NB4 (cell line): ENCODE measurements at regions not wholly inside any gene's neighbourhood (a gene's known extent, or its start where the extent isn't known, plus 50 kb on each side); places are given as distances from the start of the nearest gene placed in this dataset.

Experiments used
- DNase-seq: peaks from one replicate; pipeline ENCODE4 v3.0.0; 2010; ENCODE audit warnings: low read depth
- H3K4me3 ChIP-seq: one replicate; pipeline ENCODE4 v1.5.1; 2011; ENCODE audit warnings: mild to moderate bottlenecking, low read depth, low read length, moderate library complexity
- MYC ChIP-seq: IDR thresholded peaks from 2 replicates; pipeline ENCODE4 v1.6.1; 2011; ENCODE audit warnings: low read depth, low read length
- POLR2A ChIP-seq: IDR thresholded peaks from 2 replicates; pipeline ENCODE4 v1.6.1; 2011; ENCODE audit warnings: mild to moderate bottlenecking; ENCODE audit not compliant: insufficient read length; ENCODE audit errors: extremely low read depth
- TF ChIP-seq, protein P1 (sequence below): IDR thresholded peaks from one replicate; pipeline ENCODE4 v1.5.1; 2012; ENCODE audit warnings: low read depth, low read length
- TF ChIP-seq, protein P2 (sequence below): IDR thresholded peaks from 2 replicates; pipeline ENCODE4 v1.6.1; 2011; ENCODE audit warnings: low read depth, low read length

DNA sequence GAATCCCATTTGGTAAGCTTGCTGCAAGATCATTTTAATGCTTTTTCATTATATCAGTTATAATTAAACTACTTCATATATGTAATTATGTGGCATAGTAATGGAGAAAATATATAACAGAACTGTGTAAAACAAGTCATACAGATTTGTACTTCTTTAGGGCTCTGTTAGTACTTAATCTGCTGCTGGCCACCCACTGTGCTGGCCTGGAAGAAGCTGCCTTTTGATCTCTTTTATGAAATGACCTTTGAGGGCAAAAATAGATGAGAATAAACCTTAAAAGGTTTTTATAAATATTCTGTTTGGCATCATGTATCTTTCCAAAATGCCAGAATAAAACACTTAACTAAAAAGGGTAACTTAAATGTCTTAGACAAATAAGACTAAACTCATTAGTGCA lies 262.9 kb downstream of the ZIC1 start:
- no peak for DNase-seq
- TF ChIP-seq, protein P1, sequence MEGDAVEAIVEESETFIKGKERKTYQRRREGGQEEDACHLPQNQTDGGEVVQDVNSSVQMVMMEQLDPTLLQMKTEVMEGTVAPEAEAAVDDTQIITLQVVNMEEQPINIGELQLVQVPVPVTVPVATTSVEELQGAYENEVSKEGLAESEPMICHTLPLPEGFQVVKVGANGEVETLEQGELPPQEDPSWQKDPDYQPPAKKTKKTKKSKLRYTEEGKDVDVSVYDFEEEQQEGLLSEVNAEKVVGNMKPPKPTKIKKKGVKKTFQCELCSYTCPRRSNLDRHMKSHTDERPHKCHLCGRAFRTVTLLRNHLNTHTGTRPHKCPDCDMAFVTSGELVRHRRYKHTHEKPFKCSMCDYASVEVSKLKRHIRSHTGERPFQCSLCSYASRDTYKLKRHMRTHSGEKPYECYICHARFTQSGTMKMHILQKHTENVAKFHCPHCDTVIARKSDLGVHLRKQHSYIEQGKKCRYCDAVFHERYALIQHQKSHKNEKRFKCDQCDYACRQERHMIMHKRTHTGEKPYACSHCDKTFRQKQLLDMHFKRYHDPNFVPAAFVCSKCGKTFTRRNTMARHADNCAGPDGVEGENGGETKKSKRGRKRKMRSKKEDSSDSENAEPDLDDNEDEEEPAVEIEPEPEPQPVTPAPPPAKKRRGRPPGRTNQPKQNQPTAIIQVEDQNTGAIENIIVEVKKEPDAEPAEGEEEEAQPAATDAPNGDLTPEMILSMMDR: no peak
- H3K4me3 ChIP-seq: no peak overlapping the region

DNA sequence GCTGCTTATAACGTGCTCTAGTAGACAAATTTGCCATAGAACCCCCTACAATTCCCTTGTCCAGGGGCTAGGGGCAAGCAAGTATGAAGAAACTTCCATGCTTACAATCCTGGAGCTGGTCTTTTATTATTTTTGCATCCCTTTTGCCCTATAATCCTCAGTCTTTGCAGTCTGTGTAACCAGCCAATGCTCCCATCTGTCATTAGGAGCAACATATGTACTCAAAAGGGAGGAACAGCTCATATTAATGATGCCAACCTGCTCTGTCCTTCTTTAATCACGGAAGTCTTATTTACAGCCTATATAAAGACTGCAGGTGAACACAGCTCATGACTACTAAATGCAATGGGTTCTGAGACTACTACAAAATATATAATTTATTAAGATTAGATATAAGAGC lies 263.3 kb downstream of the ZIC1 start:
- DNase-seq: no peak
- H3K4me3 ChIP-seq: no peak overlapping the region
- TF ChIP-seq MYC: no peak
- no peak for TF ChIP-seq POLR2A
- TF ChIP-seq, protein P2, sequence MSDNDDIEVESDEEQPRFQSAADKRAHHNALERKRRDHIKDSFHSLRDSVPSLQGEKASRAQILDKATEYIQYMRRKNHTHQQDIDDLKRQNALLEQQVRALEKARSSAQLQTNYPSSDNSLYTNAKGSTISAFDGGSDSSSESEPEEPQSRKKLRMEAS: no peak
- TF ChIP-seq, protein P1: no peak

DNA sequence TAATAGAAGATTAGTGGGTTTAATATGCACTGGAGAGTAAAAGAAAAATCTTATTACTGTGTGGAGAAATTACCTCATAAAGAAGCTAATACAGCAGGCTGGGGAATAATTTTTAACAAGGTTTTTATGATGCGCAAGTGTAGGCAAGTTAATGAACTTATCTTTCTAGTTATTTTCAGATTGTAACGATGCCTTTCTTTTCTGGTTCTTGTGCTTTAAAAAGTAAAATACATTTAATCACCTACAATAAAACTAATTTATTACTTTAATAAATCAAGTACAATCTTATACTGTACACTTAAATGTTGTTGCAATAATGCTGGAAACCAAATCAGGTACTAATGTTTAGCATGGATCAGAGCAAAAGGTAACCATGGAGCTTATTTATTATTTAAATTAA lies 266.6 kb downstream of the ZIC1 start:
- H3K4me3 ChIP-seq: no peak overlapping the region
- no peak for DNase-seq

DNA sequence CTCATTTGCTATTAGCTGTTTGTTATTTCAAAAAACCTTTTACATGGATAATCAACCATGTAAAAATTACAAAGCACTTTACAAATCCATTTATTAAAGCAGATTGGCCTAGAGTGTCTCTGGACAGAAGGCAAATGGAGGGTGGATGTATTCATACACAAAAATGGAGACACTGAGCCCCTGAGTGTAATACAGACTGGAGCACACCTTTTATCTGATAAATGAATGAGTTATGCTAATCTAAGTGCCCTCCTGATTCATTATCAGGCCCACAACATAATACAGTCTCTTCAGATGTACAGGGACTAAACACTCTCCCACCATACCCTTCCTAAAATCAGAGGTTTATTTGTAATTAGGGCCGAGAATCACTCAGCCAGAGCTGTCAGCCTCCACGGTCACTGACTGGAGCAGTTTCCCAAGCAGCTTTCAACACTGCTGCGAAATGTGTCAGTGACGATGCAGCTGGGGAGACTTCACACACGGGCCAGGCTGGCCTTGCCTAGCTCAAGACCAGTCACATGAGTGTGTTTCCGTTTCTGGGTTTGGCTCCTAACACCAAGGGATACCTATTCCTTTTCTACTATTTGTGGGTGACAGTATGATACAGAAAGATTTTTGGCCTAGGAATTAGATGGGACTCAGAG lies 271.8 kb downstream of the ZIC1 start:
- DNase-seq: no peak
- H3K4me3 ChIP-seq: no peak overlapping the region
- TF ChIP-seq, protein P1: no peak
- TF ChIP-seq POLR2A (no peak), MYC (no peak)
- TF ChIP-seq, protein P2: no peak

More for the DNA sequence above, 266.6 kb downstream of the ZIC1 start:
- TF ChIP-seq POLR2A (no peak), MYC (no peak)
- TF ChIP-seq, protein P2: no peak
- TF ChIP-seq, protein P1: no peak

DNA sequence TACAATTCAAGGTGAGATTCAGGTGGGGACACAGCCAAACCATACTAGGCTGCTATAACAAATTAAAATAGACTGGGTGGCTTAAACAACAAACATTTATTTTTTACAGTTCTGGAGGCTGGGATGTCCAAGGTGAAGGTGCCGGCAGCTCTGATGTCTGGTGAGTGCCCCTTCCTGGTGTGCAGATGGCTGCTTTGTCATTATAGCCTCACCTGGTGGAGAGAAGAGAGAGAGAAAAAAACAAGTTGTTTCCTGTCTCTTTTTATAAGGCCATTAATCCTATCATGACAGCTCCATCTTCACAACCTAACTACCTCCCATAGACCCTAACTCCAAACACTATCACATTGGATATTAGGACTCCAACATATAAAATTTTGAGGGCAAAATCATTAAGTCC lies 279.7 kb downstream of the ZIC1 start:
- TF ChIP-seq, protein P1: no peak
- TF ChIP-seq, protein P2: no peak
- TF ChIP-seq POLR2A: no peak
- TF ChIP-seq MYC: no peak
- DNase-seq: no peak

More for the DNA sequence above, 279.7 kb downstream of the ZIC1 start:
- H3K4me3 ChIP-seq: no peak overlapping the region
